ENCODE measurements at regions not wholly inside any gene's neighbourhood (a gene's known extent, or its start where the extent isn't known, plus 50 kb on each side); places are given as distances from the start of the nearest gene placed in this dataset.

DNA sequence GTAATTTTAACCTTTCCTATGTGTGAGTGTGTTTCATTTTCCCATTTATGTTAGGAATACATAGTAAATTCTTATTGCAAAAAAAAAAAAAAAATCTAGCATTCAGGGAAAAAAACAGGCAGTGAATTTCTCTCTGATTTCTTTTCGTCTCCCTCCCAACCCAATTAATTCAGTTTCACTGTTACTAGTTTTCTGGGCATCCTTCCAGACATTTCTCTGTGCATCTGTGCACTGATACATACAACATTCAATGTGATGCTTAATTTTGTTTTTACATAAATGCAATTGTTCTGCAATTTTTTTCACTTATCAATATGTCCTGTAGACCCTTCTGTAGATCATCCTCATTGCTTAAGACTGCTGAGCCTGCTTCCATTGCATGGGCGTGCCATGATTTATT is 694.3 kb upstream of the TBX3 start:
- Histone ChIP-seq H2BK15ac (ENCODE audit: low read length) (no peak overlapping the region), H4K8ac (ENCODE audit: extremely low read depth, insufficient read depth, low read length) (no peak overlapping the region), H3K36me3 (ENCODE audit: control insufficient read depth in 2 of 4, insufficient read depth in 4 of 4, low read length in 3 of 4) (no peaks in the 10 kb centered on the region), H2BK20ac (ENCODE audit: low read length) (no peak overlapping the region), H3K79me1 (ENCODE audit: low read depth, low read length) (no peaks in the 10 kb centered on the region), H3K4me3 (ENCODE audit: extremely low read depth in 1 of 4, insufficient read depth in 2 of 4, low read depth in 3 of 4, low read length in 4 of 4) (no peak overlapping the region), H2BK120ac (replicated peaks; ENCODE audit: low read depth, low read length) (no peak overlapping the region), H3K27ac (ENCODE audit: low read depth, low read length) (no peak overlapping the region), H4K91ac (replicated peaks; ENCODE audit: insufficient read length, low read length) (no peak overlapping the region), H3K27me3 (replicated peaks in 1 of 4; ENCODE audit: control insufficient read depth in 3 of 4, extremely low read depth in 1 of 4, insufficient read depth in 3 of 4, low read length in 3 of 4) (no peaks in the 10 kb centered on the region), H2AFZ (ENCODE audit: low read length) (no peak overlapping the region), H2BK12ac (ENCODE audit: low read depth, low read length) (no peak overlapping the region), H3K23me2 (ENCODE audit: low read depth, low read length) (no peaks in the 10 kb centered on the region), H3K23ac (ENCODE audit: insufficient read length) (no peak overlapping the region), H4K5ac (ENCODE audit: insufficient read length, low read depth, low read length) (no peak overlapping the region), H3K4ac (replicated peaks; ENCODE audit: insufficient read length, low read depth, low read length) (no peak overlapping the region), H2BK5ac (ENCODE audit: low read depth, low read length) (no peak overlapping the region), H3K9ac (replicated peaks in 1 of 4; ENCODE audit: extremely low read depth in 1 of 4, low read depth in 3 of 4, low read length in 3 of 4) (no peak overlapping the region), H3K18ac (ENCODE audit: extremely low read depth, low read length) (no peak overlapping the region), H3K56ac (replicated peaks; ENCODE audit: insufficient read length, low read depth, low read length) (no peak overlapping the region), H4K20me1 (replicated peaks in 1 of 2; ENCODE audit: control insufficient read depth in 1 of 2, insufficient read depth in 2 of 2, low read length in 2 of 2) (no peaks in the 10 kb centered on the region), H3K79me2 (ENCODE audit: control insufficient read depth in 1 of 2, insufficient read depth in 2 of 2, low read length in 2 of 2) (no peaks in the 10 kb centered on the region), H3K4me2 (ENCODE audit: insufficient read depth in 1 of 2, low read depth in 2 of 2, low read length in 2 of 2) (no peak overlapping the region), H2AK5ac (ENCODE audit: low read depth, low read length) (no peak overlapping the region), H3K14ac (ENCODE audit: insufficient read length) (no peak overlapping the region), H3K4me1 (replicated peaks in 1 of 4; ENCODE audit: control insufficient read depth in 3 of 4, insufficient read depth in 4 of 4, low read length in 3 of 4) (no peaks in the 10 kb centered on the region), H3K9me3 (ENCODE audit: insufficient read depth in 2 of 2, low read depth in 1 of 2, low read length in 1 of 2) (no peaks in the 10 kb centered on the region)
- TF ChIP-seq SUZ12 (IDR thresholded peaks at IDR 0.05; ENCODE audit: low read length) (no peak), SP2 (IDR thresholded peaks at IDR 0.05; ENCODE audit: low read length) (no peak), RBBP5 (IDR thresholded peaks at IDR 0.05; ENCODE audit: borderline replicate concordance, low read depth, low read length) (no peak), TBP (IDR thresholded peaks at IDR 0.05; ENCODE audit: low read depth, low read length) (no peak), JUN (IDR thresholded peaks at IDR 0.05; ENCODE audit: low read depth, low read length) (no peak), JUND (IDR thresholded peaks at IDR 0.05; ENCODE audit: low read length) (no peak), SAP30 (IDR thresholded peaks at IDR 0.05; ENCODE audit: insufficient read depth, insufficient replicate concordance, low read length) (no peak), PHF8 (conservative IDR thresholded peaks at IDR 0.05; ENCODE audit: low read depth, low read length) (no peak), SIX5 (IDR thresholded peaks at IDR 0.05; ENCODE audit: low read depth, low read length) (no peak), KDM4A (IDR thresholded peaks at IDR 0.05; ENCODE audit: low read depth, low read length, severe bottlenecking) (no peak), CEBPB (IDR thresholded peaks at IDR 0.05; ENCODE audit: low read depth, low read length) (no peak), HDAC6 (IDR thresholded peaks at IDR 0.05; ENCODE audit: low read depth, low read length) (no peak), RXRA (IDR thresholded peaks at IDR 0.05; ENCODE audit: insufficient read depth, low read depth, low read length) (no peak)
- TF ChIP-seq, protein P1, sequence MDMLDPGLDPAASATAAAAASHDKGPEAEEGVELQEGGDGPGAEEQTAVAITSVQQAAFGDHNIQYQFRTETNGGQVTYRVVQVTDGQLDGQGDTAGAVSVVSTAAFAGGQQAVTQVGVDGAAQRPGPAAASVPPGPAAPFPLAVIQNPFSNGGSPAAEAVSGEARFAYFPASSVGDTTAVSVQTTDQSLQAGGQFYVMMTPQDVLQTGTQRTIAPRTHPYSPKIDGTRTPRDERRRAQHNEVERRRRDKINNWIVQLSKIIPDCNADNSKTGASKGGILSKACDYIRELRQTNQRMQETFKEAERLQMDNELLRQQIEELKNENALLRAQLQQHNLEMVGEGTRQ (IDR thresholded peaks at IDR 0.05; ENCODE audit: low read length) = no peak
- no peak for DNase-seq (ENCODE audit: low read depth in 1 of 2, low spot score in 2 of 2)
- ChIA-PET CTCF (ENCODE audit: partially characterized antibody) (no interaction called here), POLR2A (ENCODE audit: partially characterized antibody) (no interaction called here)
- no peak for FAIRE-seq
- WGBS, 2 experiments (ENCODE audit: extremely low coverage in 1 of 2, insufficient coverage in 1 of 2, insufficient read length in 1 of 2, insufficient replicate concordance in 2 of 2, low coverage in 1 of 2, low lambda C conversion rate in 2 of 2, missing lambda C conversion rate in 1 of 2) = 94% methylated on average over 2 of the region's 2 CpGs; no CpG with 5 or more reads in 1 of the 2 experiments

Measured in H1 (cell line).